Stimulated activated CD8-positive, alpha-beta memory T cell treated with anti-CD3 and anti-CD28 coated beads, Interleukin-4, amount 100 ng/mL, for 1 hour (primary cell): ENCODE measurements at regions not wholly inside any gene's neighbourhood (a gene's known extent, or its start where the extent isn't known, plus 50 kb on each side); places are given as distances from the start of the nearest gene placed in this dataset.

ENCODE experiments used
- DNase-seq, 2 donors: peaks; one replicate each; pipeline ENCODE4 v3.0.0-alpha.2; 2020; ENCODE audit warnings: low read depth in 2 of 2, low spot score in 1 of 2

DNA sequence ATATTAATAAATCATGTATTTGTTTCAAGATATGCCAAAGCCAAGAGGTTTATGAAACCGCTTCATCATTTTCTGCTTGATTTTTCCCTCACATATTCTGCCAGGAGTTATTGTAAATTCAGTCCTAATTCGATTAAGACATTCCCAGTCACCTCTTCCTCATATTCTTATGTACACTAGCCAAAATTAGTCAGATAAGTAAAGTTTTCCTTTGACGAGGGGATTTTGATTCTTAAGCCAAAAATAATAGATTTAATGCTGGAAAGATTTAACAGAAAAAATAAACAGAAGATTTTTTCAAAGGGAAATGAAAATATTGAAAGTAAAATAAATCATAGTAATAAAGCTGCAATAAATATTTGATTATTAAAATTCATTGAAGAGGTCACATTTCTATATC, 51.0 kb upstream of the VEGFC start:
- no peak for DNase-seq

GRCh38 chr4:176844448-176844847, 51.7 kb upstream of the VEGFC start:
- no peak for DNase-seq

GRCh38 chr4:176845636-176846035, 52.9 kb upstream of the VEGFC start:
- DNase-seq = no peak

- DNase-seq = no peak
Observed at GRCh38 chr4:176849076-176849475, 56.4 kb upstream of the VEGFC start.

GRCh38 chr4:176850436-176850835, 57.7 kb upstream of the VEGFC start:
- no peak for DNase-seq

DNA sequence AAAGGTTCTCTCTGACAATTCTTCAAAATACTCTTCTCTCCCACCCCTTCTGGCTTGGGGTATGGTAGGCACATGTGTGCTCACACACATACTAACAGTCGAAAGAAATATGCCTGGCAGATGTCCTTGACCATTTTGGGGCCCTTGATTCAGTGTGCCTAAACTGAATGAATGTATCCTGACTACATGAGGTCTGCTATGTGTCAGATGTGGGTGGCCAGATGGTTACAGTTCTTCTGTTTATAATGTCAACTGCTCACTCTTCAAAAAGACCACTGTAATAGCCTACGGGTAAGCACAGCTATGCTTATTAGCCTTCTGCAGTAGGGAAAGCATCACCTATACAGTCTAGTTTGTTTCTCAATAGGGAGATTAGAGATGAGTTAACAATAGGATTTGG, 63.7 kb upstream of the VEGFC start:
- DNase-seq = no peak

- no peak for DNase-seq
Observed at GRCh38 chr4:176858839-176859238, 66.1 kb upstream of the VEGFC start.

DNA sequence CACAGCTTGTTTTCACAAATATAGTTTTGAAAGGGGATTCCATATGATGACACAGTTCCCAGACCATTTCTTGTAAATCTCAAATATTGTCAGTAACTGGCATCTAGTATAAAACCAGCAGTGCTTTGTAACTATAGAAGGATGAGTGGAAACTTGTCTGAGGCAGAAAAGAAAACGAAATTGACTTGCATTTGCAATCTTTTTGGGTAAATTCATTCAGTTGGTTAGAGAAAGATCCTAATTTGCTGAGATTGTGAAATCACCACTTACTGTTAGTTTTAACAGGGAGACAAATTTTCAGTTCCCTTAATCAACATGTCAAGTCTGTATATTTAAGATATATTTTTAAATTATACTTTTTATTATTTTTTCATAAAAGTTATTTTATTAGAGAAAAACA, 71.5 kb upstream of the VEGFC start:
- DNase-seq = no peak

DNA sequence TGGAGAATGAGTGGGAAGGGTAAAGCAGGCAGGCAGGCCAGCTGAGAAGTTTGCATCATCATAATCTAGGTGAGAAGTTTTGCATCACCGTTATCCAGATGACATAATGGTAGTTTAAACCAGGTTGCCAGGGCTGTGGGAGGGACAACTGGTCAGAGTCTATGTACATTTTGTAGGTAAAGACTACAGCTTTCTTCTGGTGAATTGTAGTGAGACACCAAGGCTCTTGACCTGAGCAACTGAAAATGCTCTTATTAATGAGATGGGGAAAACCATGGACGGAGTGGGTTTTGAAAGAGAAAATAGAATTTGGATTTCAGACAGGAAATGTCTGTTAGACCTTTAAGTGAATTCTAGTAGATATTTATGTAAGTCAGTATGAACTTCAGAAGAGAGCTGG, 76.0 kb upstream of the VEGFC start:
- DNase-seq = no peak

DNA sequence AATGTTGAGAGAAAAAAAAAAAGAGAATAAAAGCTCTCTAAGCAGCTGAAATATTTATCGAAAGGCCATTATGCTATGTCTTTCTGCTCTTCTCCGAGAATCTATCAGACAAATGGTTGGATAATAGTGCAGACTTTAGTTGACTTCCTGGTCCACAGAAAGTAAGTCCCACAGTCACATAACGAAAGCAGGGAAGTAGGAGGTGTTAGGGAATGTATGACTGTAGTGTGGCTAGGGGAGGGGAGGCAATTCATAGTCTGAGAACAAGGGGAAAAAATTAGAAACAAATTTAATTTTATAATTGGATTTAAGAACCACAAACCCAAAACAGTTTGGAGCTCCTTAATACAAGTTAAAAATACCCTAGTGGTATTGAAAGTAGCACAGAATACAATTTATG, 79.7 kb upstream of the VEGFC start:
- no peak for DNase-seq

DNA sequence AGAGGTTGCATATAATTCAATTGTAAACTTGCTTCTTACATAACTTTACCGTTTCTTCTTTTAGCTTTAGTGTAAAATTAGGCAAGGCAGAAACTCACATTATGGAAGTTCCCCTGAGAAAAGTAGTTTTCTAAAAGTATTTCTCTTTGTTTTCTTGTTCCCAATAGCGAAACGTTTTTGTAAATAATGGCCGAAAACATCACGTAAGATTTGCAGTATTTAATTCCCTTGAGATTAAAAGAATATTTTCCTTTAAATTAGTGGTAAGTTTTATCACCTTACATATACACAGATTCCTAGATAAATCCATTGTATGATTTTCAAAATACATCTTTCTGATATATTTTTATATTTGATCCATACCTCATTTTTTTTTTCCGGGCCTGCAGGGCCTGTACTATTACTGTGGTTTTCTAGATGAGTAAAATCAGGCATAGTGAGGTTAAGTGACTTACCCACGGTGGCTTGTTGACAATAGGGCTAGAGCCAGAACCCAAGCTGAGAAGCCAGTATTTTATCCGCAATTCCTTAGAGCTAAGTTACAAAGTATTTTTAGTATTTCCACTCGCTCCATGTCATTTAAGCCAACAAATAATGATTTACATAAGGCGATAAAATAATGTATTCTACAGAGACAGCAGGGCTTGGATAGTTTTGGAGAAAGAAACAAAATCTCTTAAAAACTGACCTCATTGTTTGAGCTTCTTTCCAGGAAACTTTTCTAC, 82.2 kb upstream of the VEGFC start:
- DNase-seq = no peak

GRCh38 chr4:176875446-176875930, 82.8 kb upstream of the VEGFC start:
- no peak for DNase-seq

GRCh38 chr4:176879380-176880116, 86.8 kb upstream of the VEGFC start:
- DNase-seq = no peak

- no peak for DNase-seq
Observed at GRCh38 chr4:176882206-176882605, 89.5 kb upstream of the VEGFC start.

DNA sequence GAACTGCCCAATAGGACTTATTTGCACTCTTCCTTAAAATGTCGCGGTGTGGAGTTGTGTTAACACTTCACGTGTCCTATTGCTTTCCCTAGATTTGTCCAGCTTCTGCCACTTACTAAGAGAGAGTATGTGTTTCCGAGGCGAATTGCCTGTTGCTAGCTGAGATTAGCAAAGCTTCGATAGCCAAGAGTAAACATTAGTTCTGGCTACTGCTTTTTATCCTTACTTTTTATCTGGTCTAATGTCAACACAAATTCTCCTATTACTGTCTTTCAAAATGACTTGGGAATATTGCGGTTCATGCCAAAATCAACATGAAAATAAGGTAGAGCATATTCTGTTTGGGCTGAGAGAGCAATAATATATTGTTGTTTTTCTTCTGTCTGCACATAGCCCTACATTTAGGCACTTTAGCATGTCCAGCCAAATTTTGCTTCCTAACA, 90.4 kb upstream of the VEGFC start:
- DNase-seq = no peak

DNA sequence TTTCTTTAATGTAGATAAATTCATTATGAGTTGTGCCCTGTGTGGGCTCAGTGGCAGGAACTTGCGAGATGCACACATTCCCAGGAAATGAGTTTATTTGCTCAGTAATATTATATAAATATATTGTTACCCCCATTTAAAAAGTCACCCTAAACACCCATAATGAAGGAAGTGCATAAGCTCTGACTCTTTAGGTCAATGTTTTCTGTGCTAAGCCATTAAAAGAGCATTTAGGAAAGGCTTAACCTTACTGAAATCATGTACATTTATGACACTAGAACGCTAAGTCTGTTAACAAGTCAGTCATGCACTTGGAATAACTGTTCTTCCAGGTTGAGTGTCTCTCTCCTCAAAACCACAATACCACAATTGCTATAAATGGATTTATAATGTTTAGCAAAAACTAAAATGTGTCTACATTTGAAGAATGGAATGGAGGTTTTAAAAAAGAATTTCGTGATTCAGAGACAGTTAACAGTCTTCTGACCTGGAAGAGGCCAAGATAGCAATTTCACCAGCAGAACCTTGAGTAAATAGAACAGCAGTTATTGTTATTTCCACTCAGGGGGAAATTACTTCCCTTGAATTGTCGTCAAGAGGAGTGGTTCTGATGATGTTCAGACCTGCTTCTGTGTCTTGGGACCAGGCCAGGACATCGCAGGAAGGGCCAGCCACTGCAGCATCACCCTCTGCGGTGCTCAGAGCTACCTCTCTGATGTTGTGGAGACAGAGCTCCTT, 91.1 kb upstream of the VEGFC start:
- DNase-seq = no peak

GRCh38 chr4:176885224-176885623, 92.5 kb upstream of the VEGFC start:
- no peak for DNase-seq

DNA sequence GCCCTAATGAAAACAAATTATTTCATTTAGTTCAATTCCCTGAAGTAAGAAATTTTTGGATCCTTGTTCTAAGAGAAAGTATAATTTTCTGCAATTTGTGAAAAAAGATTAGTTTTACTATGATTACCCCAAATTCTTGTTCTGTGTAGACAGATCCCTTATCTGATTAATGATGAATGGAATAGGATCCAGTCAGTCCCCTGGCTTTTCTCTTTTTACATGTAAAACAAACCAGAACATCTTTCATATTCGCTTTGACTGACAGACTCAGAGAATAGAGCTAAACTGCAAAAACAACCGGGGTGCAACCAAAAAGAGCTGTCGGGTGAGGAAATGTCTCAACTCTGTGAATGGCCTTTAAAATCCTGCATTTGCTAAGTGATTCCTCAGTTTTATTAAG, 93.4 kb upstream of the VEGFC start:
- DNase-seq = no peak

DNA sequence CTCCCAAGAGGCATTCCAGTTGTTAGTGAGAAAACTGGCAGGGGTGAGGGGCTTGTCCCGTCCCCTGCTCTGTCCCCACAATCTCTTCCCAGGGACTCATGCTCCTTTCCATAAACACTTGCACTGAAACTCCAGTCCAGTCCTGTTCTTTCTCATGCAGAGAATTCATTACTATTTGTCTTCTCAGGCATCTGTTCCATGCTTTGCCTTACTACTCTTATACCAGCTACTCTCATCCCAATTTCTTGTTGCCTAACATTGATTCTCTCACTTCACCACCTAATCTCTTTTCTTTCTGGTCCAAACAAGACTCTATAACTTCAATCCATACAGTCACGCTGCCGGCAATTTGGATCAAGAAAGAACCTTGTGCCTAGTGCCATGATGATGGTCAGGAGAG, 97.1 kb upstream of the VEGFC start:
- no peak for DNase-seq

DNA sequence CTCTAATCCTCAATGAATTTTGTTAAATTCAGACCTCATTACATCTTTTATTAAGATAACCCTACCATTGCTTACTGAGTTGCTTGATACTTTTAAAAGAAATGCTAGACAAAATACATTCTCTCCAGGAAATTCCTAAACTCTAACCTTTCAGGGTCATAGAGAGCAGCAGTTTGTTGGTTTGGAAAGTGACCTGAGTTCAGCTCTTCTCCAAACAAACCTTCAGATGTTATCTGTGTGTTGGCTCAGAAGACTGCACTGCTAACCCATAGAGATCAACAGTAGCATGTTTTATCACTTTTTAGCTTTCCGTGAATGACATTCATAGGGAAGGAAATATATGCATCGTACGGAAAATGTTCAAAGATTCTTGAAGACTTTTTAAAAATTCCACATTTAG, 101.8 kb upstream of the VEGFC start:
- no peak for DNase-seq

- no peak for DNase-seq
Observed at GRCh38 chr4:176896211-176896610, 103.5 kb upstream of the VEGFC start.

DNA sequence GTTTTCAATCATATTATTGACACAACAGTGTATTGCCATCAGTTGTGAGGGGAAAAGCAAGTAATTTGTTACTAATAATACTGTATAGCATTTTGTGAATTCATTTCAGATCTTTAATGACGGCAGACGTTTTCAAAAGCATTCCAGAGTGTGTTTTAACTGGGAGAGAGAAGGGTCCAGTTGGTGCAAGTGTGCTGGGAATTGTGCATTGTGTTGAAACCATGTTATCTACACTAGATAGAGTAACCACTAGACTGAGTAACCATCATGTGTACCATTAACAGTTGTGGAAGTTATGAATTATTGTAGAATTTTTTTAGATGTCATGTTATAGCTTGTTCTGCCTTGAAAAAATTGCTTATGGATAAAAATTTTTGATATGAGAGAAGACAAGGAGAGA, 104.5 kb upstream of the VEGFC start:
- no peak for DNase-seq
